ENCODE measurements at regions not wholly inside any gene's neighbourhood (a gene's known extent, or its start where the extent isn't known, plus 50 kb on each side); places are given as distances from the start of the nearest gene placed in this dataset.
A peak's percentile ranks its signal among the peaks of the same experiment; 100 is the strongest.
"Not testable (repeated sequence)": the region's sequence is repeated elsewhere in the genome, so short reads cannot be mapped to it uniquely, and the experiment has no call there.

- H3K4me3 ChIP-seq (ENCODE audit: control insufficient read depth in 1 of 2, extremely low read depth in 1 of 2, low read length in 1 of 2); H3K4me1 ChIP-seq (ENCODE audit: control insufficient read depth in 1 of 2, extremely low read depth in 1 of 2, insufficient read depth in 2 of 2, low read length in 2 of 2); H3K4me3 Mint-ChIP-seq; H3K27ac Mint-ChIP-seq; H3K9me3 ChIP-seq; ATAC-seq (replicated peaks in 1 of 4); H3K4me1 Mint-ChIP-seq; H3K36me3 ChIP-seq (ENCODE audit: control insufficient read depth in 2 of 2, extremely low read depth in 1 of 2, insufficient read depth in 1 of 2, low read length in 1 of 2); H3K27me3 ChIP-seq (replicated peaks in 1 of 2; ENCODE audit: control insufficient read depth in 2 of 2, extremely low read depth in 1 of 2, insufficient read depth in 2 of 2, low read length in 1 of 2); CTCF ChIA-PET; POLR2A ChIA-PET; H3K27ac ChIP-seq (ENCODE audit: low read length); H3K27me3 Mint-ChIP-seq; H3K36me3 Mint-ChIP-seq; H3K9me3 Mint-ChIP-seq; DNase-seq: not testable (repeated sequence)
- WGBS (ENCODE audit: insufficient coverage), result 89% methylated on average over 5 of the region's 17 CpGs
Observed at GRCh38 chr2:90295036-90295750, 1603.7 kb downstream of the RPIA start.

GRCh38 chr2:90296484-90296777 is 1605.0 kb downstream of the RPIA start:
- H3K4me3 ChIP-seq (ENCODE audit: control insufficient read depth in 1 of 2, extremely low read depth in 1 of 2, low read length in 1 of 2); H3K36me3 ChIP-seq (ENCODE audit: control insufficient read depth in 2 of 2, extremely low read depth in 1 of 2, insufficient read depth in 1 of 2, low read length in 1 of 2); H3K27me3 ChIP-seq (replicated peaks in 1 of 2; ENCODE audit: control insufficient read depth in 2 of 2, extremely low read depth in 1 of 2, insufficient read depth in 2 of 2, low read length in 1 of 2); H3K4me1 Mint-ChIP-seq; H3K27me3 Mint-ChIP-seq; POLR2A ChIA-PET; H3K9me3 Mint-ChIP-seq; H3K4me1 ChIP-seq (ENCODE audit: control insufficient read depth in 1 of 2, extremely low read depth in 1 of 2, insufficient read depth in 2 of 2, low read length in 2 of 2); H3K36me3 Mint-ChIP-seq; ATAC-seq (replicated peaks in 1 of 4); H3K27ac Mint-ChIP-seq; H3K4me3 Mint-ChIP-seq; H3K9me3 ChIP-seq; CTCF ChIA-PET; H3K27ac ChIP-seq (ENCODE audit: low read length): not testable (repeated sequence)
- DNase-seq, result peak in 1 of 35 experiments; percentile 13

GRCh38 chr2:90297701-90298100 is 1606.2 kb downstream of the RPIA start:
- H3K4me1 Mint-ChIP-seq; H3K36me3 ChIP-seq (ENCODE audit: control insufficient read depth in 2 of 2, extremely low read depth in 1 of 2, insufficient read depth in 1 of 2, low read length in 1 of 2); H3K4me3 Mint-ChIP-seq; CTCF ChIA-PET; POLR2A ChIA-PET; H3K9me3 ChIP-seq; H3K27me3 Mint-ChIP-seq; H3K27ac Mint-ChIP-seq; H3K4me3 ChIP-seq (ENCODE audit: control insufficient read depth in 1 of 2, extremely low read depth in 1 of 2, low read length in 1 of 2); H3K4me1 ChIP-seq (ENCODE audit: control insufficient read depth in 1 of 2, extremely low read depth in 1 of 2, insufficient read depth in 2 of 2, low read length in 2 of 2); H3K9me3 Mint-ChIP-seq; H3K36me3 Mint-ChIP-seq; ATAC-seq (replicated peaks in 1 of 4); H3K27me3 ChIP-seq (replicated peaks in 1 of 2; ENCODE audit: control insufficient read depth in 2 of 2, extremely low read depth in 1 of 2, insufficient read depth in 2 of 2, low read length in 1 of 2); H3K27ac ChIP-seq (ENCODE audit: low read length); DNase-seq: not testable (repeated sequence)
- WGBS (ENCODE audit: insufficient coverage), result 89% methylated on average over 1 of the region's 2 CpGs

GRCh38 chr2:90298126-90298755 is 1606.8 kb downstream of the RPIA start:
- H3K4me1 Mint-ChIP-seq; CTCF ChIA-PET; H3K27me3 ChIP-seq (replicated peaks in 1 of 2; ENCODE audit: control insufficient read depth in 2 of 2, extremely low read depth in 1 of 2, insufficient read depth in 2 of 2, low read length in 1 of 2); H3K27me3 Mint-ChIP-seq; H3K27ac Mint-ChIP-seq; H3K36me3 ChIP-seq (ENCODE audit: control insufficient read depth in 2 of 2, extremely low read depth in 1 of 2, insufficient read depth in 1 of 2, low read length in 1 of 2); H3K27ac ChIP-seq (ENCODE audit: low read length); H3K4me3 Mint-ChIP-seq; H3K36me3 Mint-ChIP-seq; DNase-seq; POLR2A ChIA-PET; H3K9me3 ChIP-seq; H3K9me3 Mint-ChIP-seq; H3K4me1 ChIP-seq (ENCODE audit: control insufficient read depth in 1 of 2, extremely low read depth in 1 of 2, insufficient read depth in 2 of 2, low read length in 2 of 2); ATAC-seq (replicated peaks in 1 of 4); H3K4me3 ChIP-seq (ENCODE audit: control insufficient read depth in 1 of 2, extremely low read depth in 1 of 2, low read length in 1 of 2): not testable (repeated sequence)
- WGBS (ENCODE audit: insufficient coverage), result no CpG with 5 or more reads among the region's 1 CpG

- H3K27me3 ChIP-seq (replicated peaks in 1 of 2; ENCODE audit: control insufficient read depth in 2 of 2, extremely low read depth in 1 of 2, insufficient read depth in 2 of 2, low read length in 1 of 2); H3K27me3 Mint-ChIP-seq; H3K27ac Mint-ChIP-seq; H3K4me3 Mint-ChIP-seq; H3K27ac ChIP-seq (ENCODE audit: low read length); DNase-seq; H3K36me3 Mint-ChIP-seq; H3K4me1 Mint-ChIP-seq; H3K36me3 ChIP-seq (ENCODE audit: control insufficient read depth in 2 of 2, extremely low read depth in 1 of 2, insufficient read depth in 1 of 2, low read length in 1 of 2); H3K4me1 ChIP-seq (ENCODE audit: control insufficient read depth in 1 of 2, extremely low read depth in 1 of 2, insufficient read depth in 2 of 2, low read length in 2 of 2); H3K9me3 Mint-ChIP-seq; H3K9me3 ChIP-seq; CTCF ChIA-PET; H3K4me3 ChIP-seq (ENCODE audit: control insufficient read depth in 1 of 2, extremely low read depth in 1 of 2, low read length in 1 of 2); POLR2A ChIA-PET: not testable (repeated sequence)
- WGBS (ENCODE audit: insufficient coverage), result no CpG with 5 or more reads among the region's 5 CpGs
- peak in 1 of 4 experiments; percentile 27 for ATAC-seq (replicated peaks in 1 of 4)
Observed at GRCh38 chr2:90298983-90299382, 1607.5 kb downstream of the RPIA start.

- H3K4me1 ChIP-seq (ENCODE audit: control insufficient read depth in 1 of 2, extremely low read depth in 1 of 2, insufficient read depth in 2 of 2, low read length in 2 of 2); H3K36me3 ChIP-seq (ENCODE audit: control insufficient read depth in 2 of 2, extremely low read depth in 1 of 2, insufficient read depth in 1 of 2, low read length in 1 of 2); H3K36me3 Mint-ChIP-seq; DNase-seq; ATAC-seq (replicated peaks in 1 of 4); H3K27ac ChIP-seq (ENCODE audit: low read length); H3K9me3 Mint-ChIP-seq; H3K4me1 Mint-ChIP-seq; H3K4me3 ChIP-seq (ENCODE audit: control insufficient read depth in 1 of 2, extremely low read depth in 1 of 2, low read length in 1 of 2); H3K27ac Mint-ChIP-seq; H3K9me3 ChIP-seq: not testable (repeated sequence)
- peaks cover 0 to 10% of the 10 kb centered on the region in 2 experiments for H3K27me3 ChIP-seq (replicated peaks in 1 of 2; ENCODE audit: control insufficient read depth in 2 of 2, extremely low read depth in 1 of 2, insufficient read depth in 2 of 2, low read length in 1 of 2)
- ChIA-PET POLR2A (interaction anchor here in 1 of 2 donors (0.7 kb wide), 1 partner anchor 1156 kb away, joined by 4 read pairs; no protein-coding TSS in a partner anchor), CTCF (interaction anchor here in 1 of 2 donors (0.7 kb wide), 1 partner anchor 366 kb away, joined by 3 read pairs; no protein-coding TSS in a partner anchor)
- Mint-ChIP-seq H3K4me3 (peak overlapping the region; percentile 64 to 76 (median 71)), H3K27me3 (peaks cover 4 to 12% of the 10 kb centered on the region in 2 donors)
- WGBS (ENCODE audit: insufficient coverage), result 17% methylated on average over 9 of the region's 29 CpGs
Observed at GRCh38 chr2:90322982-90323381, 1631.5 kb downstream of the RPIA start.
